ENCODE measurements at regions not wholly inside any gene's neighbourhood (a gene's known extent, or its start where the extent isn't known, plus 50 kb on each side); places are given as distances from the start of the nearest gene placed in this dataset.
"Not testable (repeated sequence)": the region's sequence is repeated elsewhere in the genome, so short reads cannot be mapped to it uniquely, and the experiment has no call there.

- CTCF ChIA-PET = no interaction called here
- FAIRE-seq = no peak
- 93% methylated on average over 2 of the region's 2 CpGs for WGBS (ENCODE audit: missing lambda C conversion rate)
Measured at GRCh38 chr9:94464790-94465189, 90.1 kb upstream of the PCAT7 start.

GRCh38 chr9:94472063-94472462, 82.8 kb upstream of the PCAT7 start:
- H3K4me3 ChIP-seq; DNase-seq (ENCODE audit: low read depth in 1 of 2, low spot score in 1 of 2); POLR2A ChIA-PET; H3K9me3 ChIP-seq; FAIRE-seq; H3K4me2 ChIP-seq; ATAC-seq; H3K27ac ChIP-seq; H3K4me1 ChIP-seq: not testable (repeated sequence)
- 71% methylated on average over 4 of the region's 4 CpGs for WGBS (ENCODE audit: missing lambda C conversion rate)
- CTCF ChIA-PET = interaction anchor here (0.6 kb wide), 1 partner anchor 13 kb away, joined by 3 read pairs; no protein-coding TSS in a partner anchor

More at GRCh38 chr9:94464790-94465189, 90.1 kb upstream of the PCAT7 start:
- no peak overlapping the region for H3K27ac ChIP-seq
- peaks cover 12% of the 10 kb centered on the region; the same call in 2 of the 3 replicates for H3K9me3 ChIP-seq
- DNase-seq (ENCODE audit: low read depth in 1 of 2, low spot score in 1 of 2) (no peak), ATAC-seq (no peak)
- TF ChIP-seq CEBPB (IDR thresholded peaks at IDR 0.05) = no peak
- no peak overlapping the region for H3K4me3 ChIP-seq
- no peak overlapping the region for H3K4me2 ChIP-seq
- no peaks in the 10 kb centered on the region for H3K4me1 ChIP-seq
- POLR2A ChIA-PET = no interaction called here

GRCh38 chr9:94472806-94473360, 82.0 kb upstream of the PCAT7 start:
- CTCF ChIA-PET = no interaction called here
- no peak for TF ChIP-seq CEBPB (IDR thresholded peaks at IDR 0.05)
- no peak for TF ChIP-seq BHLHE40 (IDR thresholded peaks at IDR 0.05; ENCODE audit: low read depth, low read length)
- no peak for TF ChIP-seq HOXB13 (CRISPR knock-in tag; IDR thresholded peaks at IDR 0.05; ENCODE audit: low read depth)
- no peak for TF ChIP-seq E2F6 (IDR thresholded peaks at IDR 0.05; ENCODE audit: borderline replicate concordance, low read depth)
- no peak for TF ChIP-seq NPAS2 (CRISPR knock-in tag; IDR thresholded peaks at IDR 0.05; ENCODE audit: borderline replicate concordance)
- no peak for TF ChIP-seq ZNF302 (CRISPR knock-in tag; IDR thresholded peaks at IDR 0.05)
- TF ChIP-seq MAFK (IDR thresholded peaks at IDR 0.05; ENCODE audit: partially characterized antibody) = no peak
- no peak for TF ChIP-seq RFX5 (IDR thresholded peaks at IDR 0.05)
- TF ChIP-seq CTCF (IDR thresholded peaks at IDR 0.05) = no peak
- no peak for TF ChIP-seq HES2 (IDR thresholded peaks at IDR 0.05)
- no peak for TF ChIP-seq TFCP2L1 (CRISPR knock-in tag; IDR thresholded peaks at IDR 0.05)
- TF ChIP-seq FOSB (CRISPR knock-in tag; IDR thresholded peaks at IDR 0.05) = no peak
- no peak for TF ChIP-seq EHMT2 (IDR thresholded peaks at IDR 0.05; ENCODE audit: low read depth)
- TF ChIP-seq ATOH8 (CRISPR knock-in tag; IDR thresholded peaks at IDR 0.05; ENCODE audit: low read depth) = no peak
- TF ChIP-seq MAZ (IDR thresholded peaks at IDR 0.05; ENCODE audit: borderline replicate concordance, low read depth, low read length) = no peak
- TF ChIP-seq KDM1A (IDR thresholded peaks at IDR 0.05; ENCODE audit: low read depth) = no peak
- TF ChIP-seq HMGXB4 (CRISPR knock-in tag; IDR thresholded peaks at IDR 0.05; ENCODE audit: borderline replicate concordance) = no peak
- no peak for TF ChIP-seq ELK1 (IDR thresholded peaks at IDR 0.05; ENCODE audit: low read depth, low read length)
- TF ChIP-seq KDM5A (IDR thresholded peaks at IDR 0.05) = no peak
- no peak overlapping the region for H3K4me2 ChIP-seq
- peak in 1 of 2 experiments; percentile 9 for DNase-seq (ENCODE audit: low read depth in 1 of 2, low spot score in 1 of 2)
- peak; percentile 34 to 41; a peak in 2 of 6 replicates for ATAC-seq
- H3K4me3 ChIP-seq = no peak overlapping the region
- no peak overlapping the region for H3K27ac ChIP-seq
- FAIRE-seq = peak; percentile 65
- no peaks in the 10 kb centered on the region for H3K9me3 ChIP-seq
- 88% methylated on average over 4 of the region's 4 CpGs for WGBS (ENCODE audit: missing lambda C conversion rate)
- POLR2A ChIA-PET = no interaction called here
- 0 out of 3 replicates have a peak, but pooled peaks cover 3% of the 10 kb centered on the region for H3K4me1 ChIP-seq

Data from A549 (cell line).